ENCODE measurements at regions not wholly inside any gene's neighbourhood (a gene's known extent, or its start where the extent isn't known, plus 50 kb on each side); places are given as distances from the start of the nearest gene placed in this dataset.
"Not testable (repeated sequence)": the region's sequence is repeated elsewhere in the genome, so short reads cannot be mapped to it uniquely, and the experiment has no call there.

- no peak for DNase-seq (ENCODE audit: low spot score)
These were observed 60.5 kb upstream of the USP25 start for GRCh38 chr21:15669247-15669646.

- no peak for DNase-seq (ENCODE audit: low spot score)
These were observed 58.6 kb upstream of the USP25 start for GRCh38 chr21:15671188-15671587.

GRCh38 chr21:15672578-15672977 is 57.2 kb upstream of the USP25 start:
- not testable (repeated sequence) for DNase-seq (ENCODE audit: low spot score)

- DNase-seq (ENCODE audit: low spot score), result no peak
These were observed 52.8 kb upstream of the USP25 start for GRCh38 chr21:15676935-15677334.

GRCh38 chr21:15679630-15680029 is 50.2 kb upstream of the USP25 start:
- DNase-seq (ENCODE audit: low spot score), result no peak
